ENCODE measurements at regions not wholly inside any gene's neighbourhood (a gene's known extent, or its start where the extent isn't known, plus 50 kb on each side); places are given as distances from the start of the nearest gene placed in this dataset.

GRCh38 chr22:48205790-48206189 is 1443.3 kb downstream of the TBC1D22A start:
- ATAC-seq = no peak

DNA sequence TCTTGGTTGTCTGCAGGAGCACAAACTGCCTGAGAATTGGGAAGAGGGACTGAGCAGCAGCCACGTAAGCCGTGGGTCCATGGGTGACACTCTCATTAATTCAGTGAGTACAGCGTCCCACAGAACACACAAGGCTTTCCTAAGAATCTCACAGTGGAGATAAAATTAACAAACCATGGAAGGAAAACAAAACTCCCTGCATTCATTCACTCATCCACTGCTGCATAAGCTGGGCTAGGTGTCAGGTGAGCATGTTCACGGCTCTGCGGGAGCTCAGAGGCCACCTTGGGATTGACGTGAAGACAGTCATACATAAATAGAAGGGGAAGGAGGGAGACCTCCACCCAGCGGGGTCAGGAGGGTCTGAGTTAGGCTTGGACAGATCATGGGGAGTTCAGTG is 1442.7 kb downstream of the TBC1D22A start:
- Histone ChIP-seq H3K79me2 (replicated peaks; ENCODE audit: insufficient read depth) (no peaks in the 10 kb centered on the region), H3K9me2 (ENCODE audit: insufficient read depth) (no peaks in the 10 kb centered on the region), H3K27ac (ENCODE audit: low read depth) (no peak overlapping the region), H2AFZ (no peak overlapping the region), H3K4me2 (no peak overlapping the region), H3K27me3 (ENCODE audit: insufficient read depth) (no peaks in the 10 kb centered on the region), H3K4me1 (ENCODE audit: insufficient read depth) (no peaks in the 10 kb centered on the region), H3F3A (replicated peaks; ENCODE audit: low read depth) (no peaks in the 10 kb centered on the region), H4K20me1 (replicated peaks; ENCODE audit: insufficient read depth) (no peaks in the 10 kb centered on the region), H3K36me3 (ENCODE audit: insufficient read depth) (no peaks in the 10 kb centered on the region), H3K4me3 (no peak overlapping the region)
- H3K4me1 Mint-ChIP-seq = peaks cover 1% of the 10 kb centered on the region; the same call in 2 of the 3 replicates
- no peak overlapping the region for H3K27ac Mint-ChIP-seq
- no peak for DNase-seq (ENCODE audit: low spot score)
- peaks cover 4% of the 10 kb centered on the region; the same call in 1 of the 3 replicates for H3K9me3 Mint-ChIP-seq
- no peak overlapping the region for H3K4me3 Mint-ChIP-seq
- no peaks in the 10 kb centered on the region for H3K36me3 Mint-ChIP-seq (ENCODE audit: low read depth)
- peaks cover 3% of the 10 kb centered on the region for H3K27me3 Mint-ChIP-seq (ENCODE audit: insufficient read depth, low read depth, poor library complexity)
- ATAC-seq = no peak
- no peak for TF ChIP-seq EZH2phosphoT487 (IDR thresholded peaks at IDR 0.05; ENCODE audit: unreplicated experiment)
- no peak for TF ChIP-seq ZNF331 (CRISPR knock-in tag; IDR thresholded peaks at IDR 0.05; ENCODE audit: low read depth)
- TF ChIP-seq POLR2AphosphoS5 (IDR thresholded peaks at IDR 0.05; ENCODE audit: low read depth) = no peak
- TF ChIP-seq, protein P1, sequence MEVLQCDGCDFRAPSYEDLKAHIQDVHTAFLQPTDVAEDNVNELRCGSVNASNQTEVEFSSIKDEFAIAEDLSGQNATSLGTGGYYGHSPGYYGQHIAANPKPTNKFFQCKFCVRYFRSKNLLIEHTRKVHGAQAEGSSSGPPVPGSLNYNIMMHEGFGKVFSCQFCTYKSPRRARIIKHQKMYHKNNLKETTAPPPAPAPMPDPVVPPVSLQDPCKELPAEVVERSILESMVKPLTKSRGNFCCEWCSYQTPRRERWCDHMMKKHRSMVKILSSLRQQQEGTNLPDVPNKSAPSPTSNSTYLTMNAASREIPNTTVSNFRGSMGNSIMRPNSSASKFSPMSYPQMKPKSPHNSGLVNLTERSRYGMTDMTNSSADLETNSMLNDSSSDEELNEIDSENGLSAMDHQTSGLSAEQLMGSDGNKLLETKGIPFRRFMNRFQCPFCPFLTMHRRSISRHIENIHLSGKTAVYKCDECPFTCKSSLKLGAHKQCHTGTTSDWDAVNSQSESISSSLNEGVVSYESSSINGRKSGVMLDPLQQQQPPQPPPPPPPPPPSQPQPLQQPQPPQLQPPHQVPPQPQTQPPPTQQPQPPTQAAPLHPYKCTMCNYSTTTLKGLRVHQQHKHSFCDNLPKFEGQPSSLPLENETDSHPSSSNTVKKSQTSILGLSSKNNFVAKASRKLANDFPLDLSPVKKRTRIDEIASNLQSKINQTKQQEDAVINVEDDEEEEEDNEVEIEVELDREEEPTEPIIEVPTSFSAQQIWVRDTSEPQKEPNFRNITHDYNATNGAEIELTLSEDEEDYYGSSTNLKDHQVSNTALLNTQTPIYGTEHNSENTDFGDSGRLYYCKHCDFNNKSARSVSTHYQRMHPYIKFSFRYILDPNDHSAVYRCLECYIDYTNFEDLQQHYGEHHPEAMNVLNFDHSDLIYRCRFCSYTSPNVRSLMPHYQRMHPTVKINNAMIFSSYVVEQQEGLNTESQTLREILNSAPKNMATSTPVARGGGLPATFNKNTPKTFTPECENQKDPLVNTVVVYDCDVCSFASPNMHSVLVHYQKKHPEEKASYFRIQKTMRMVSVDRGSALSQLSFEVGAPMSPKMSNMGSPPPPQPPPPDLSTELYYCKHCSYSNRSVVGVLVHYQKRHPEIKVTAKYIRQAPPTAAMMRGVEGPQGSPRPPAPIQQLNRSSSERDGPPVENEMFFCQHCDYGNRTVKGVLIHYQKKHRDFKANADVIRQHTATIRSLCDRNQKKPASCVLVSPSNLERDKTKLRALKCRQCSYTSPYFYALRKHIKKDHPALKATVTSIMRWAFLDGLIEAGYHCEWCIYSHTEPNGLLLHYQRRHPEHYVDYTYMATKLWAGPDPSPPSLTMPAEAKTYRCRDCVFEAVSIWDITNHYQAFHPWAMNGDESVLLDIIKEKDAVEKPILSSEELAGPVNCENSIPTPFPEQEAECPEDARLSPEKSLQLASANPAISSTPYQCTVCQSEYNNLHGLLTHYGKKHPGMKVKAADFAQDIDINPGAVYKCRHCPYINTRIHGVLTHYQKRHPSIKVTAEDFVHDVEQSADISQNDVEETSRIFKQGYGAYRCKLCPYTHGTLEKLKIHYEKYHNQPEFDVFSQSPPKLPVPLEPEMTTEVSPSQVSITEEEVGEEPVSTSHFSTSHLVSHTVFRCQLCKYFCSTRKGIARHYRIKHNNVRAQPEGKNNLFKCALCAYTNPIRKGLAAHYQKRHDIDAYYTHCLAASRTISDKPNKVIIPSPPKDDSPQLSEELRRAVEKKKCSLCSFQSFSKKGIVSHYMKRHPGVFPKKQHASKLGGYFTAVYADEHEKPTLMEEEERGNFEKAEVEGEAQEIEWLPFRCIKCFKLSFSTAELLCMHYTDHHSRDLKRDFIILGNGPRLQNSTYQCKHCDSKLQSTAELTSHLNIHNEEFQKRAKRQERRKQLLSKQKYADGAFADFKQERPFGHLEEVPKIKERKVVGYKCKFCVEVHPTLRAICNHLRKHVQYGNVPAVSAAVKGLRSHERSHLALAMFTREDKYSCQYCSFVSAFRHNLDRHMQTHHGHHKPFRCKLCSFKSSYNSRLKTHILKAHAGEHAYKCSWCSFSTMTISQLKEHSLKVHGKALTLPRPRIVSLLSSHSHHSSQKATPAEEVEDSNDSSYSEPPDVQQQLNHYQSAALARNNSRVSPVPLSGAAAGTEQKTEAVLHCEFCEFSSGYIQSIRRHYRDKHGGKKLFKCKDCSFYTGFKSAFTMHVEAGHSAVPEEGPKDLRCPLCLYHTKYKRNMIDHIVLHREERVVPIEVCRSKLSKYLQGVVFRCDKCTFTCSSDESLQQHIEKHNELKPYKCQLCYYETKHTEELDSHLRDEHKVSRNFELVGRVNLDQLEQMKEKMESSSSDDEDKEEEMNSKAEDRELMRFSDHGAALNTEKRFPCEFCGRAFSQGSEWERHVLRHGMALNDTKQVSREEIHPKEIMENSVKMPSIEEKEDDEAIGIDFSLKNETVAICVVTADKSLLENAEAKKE (CRISPR knock-in tag; IDR thresholded peaks at IDR 0.05) = no peak
- TF ChIP-seq, protein P2, sequence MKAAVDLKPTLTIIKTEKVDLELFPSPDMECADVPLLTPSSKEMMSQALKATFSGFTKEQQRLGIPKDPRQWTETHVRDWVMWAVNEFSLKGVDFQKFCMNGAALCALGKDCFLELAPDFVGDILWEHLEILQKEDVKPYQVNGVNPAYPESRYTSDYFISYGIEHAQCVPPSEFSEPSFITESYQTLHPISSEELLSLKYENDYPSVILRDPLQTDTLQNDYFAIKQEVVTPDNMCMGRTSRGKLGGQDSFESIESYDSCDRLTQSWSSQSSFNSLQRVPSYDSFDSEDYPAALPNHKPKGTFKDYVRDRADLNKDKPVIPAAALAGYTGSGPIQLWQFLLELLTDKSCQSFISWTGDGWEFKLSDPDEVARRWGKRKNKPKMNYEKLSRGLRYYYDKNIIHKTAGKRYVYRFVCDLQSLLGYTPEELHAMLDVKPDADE (IDR thresholded peaks at IDR 0.05) = no peak
- no peak for TF ChIP-seq JUNB (IDR thresholded peaks at IDR 0.05; ENCODE audit: unreplicated experiment)
- TF ChIP-seq NANOG (IDR thresholded peaks at IDR 0.05; ENCODE audit: borderline replicate concordance) = no peak
- TF ChIP-seq ZNF114 (CRISPR knock-in tag; IDR thresholded peaks at IDR 0.05) = no peak
- no peak for TF ChIP-seq EZH2 (IDR thresholded peaks at IDR 0.05; ENCODE audit: low read depth, unreplicated experiment)
- no peak for TF ChIP-seq STAT1 (IDR thresholded peaks at IDR 0.05; ENCODE audit: unreplicated experiment)
- no peak for TF ChIP-seq CTCF (conservative IDR thresholded peaks at IDR 0.05; ENCODE audit: low read depth in 2 of 2)

More at GRCh38 chr22:48205790-48206189, 1443.3 kb downstream of the TBC1D22A start:
- no peaks in the 10 kb centered on the region for H3K36me3 Mint-ChIP-seq (ENCODE audit: low read depth)
- no peak overlapping the region for H3K4me3 ChIP-seq
- no peak for DNase-seq (ENCODE audit: low spot score)
- no peak overlapping the region for H3K27ac Mint-ChIP-seq
- no peaks in the 10 kb centered on the region for H3K9me2 ChIP-seq (ENCODE audit: insufficient read depth)
- peaks cover 6% of the 10 kb centered on the region for H3K4me1 Mint-ChIP-seq
- H3K27ac ChIP-seq (ENCODE audit: low read depth) = no peak overlapping the region
- H3K36me3 ChIP-seq (ENCODE audit: insufficient read depth) = no peaks in the 10 kb centered on the region
- peaks cover 7% of the 10 kb centered on the region for H3K27me3 Mint-ChIP-seq (ENCODE audit: insufficient read depth, low read depth, poor library complexity)
- H3K4me2 ChIP-seq = no peak overlapping the region
- peaks cover 4% of the 10 kb centered on the region; the same call in 1 of the 3 replicates for H3K9me3 Mint-ChIP-seq
- no peaks in the 10 kb centered on the region for H3K79me2 ChIP-seq (replicated peaks; ENCODE audit: insufficient read depth)
- no peak for TF ChIP-seq EZH2 (IDR thresholded peaks at IDR 0.05; ENCODE audit: low read depth, unreplicated experiment)
- H3F3A ChIP-seq (replicated peaks; ENCODE audit: low read depth) = no peaks in the 10 kb centered on the region
- H3K4me1 ChIP-seq (ENCODE audit: insufficient read depth) = no peaks in the 10 kb centered on the region
- H3K27me3 ChIP-seq (ENCODE audit: insufficient read depth) = no peaks in the 10 kb centered on the region
- H4K20me1 ChIP-seq (replicated peaks; ENCODE audit: insufficient read depth) = no peaks in the 10 kb centered on the region
- H3K4me3 Mint-ChIP-seq = no peak overlapping the region
- H2AFZ ChIP-seq = no peak overlapping the region

Data from GM23338 (cell line).